ENCODE measurements at regions not wholly inside any gene's neighbourhood (a gene's known extent, or its start where the extent isn't known, plus 50 kb on each side); places are given as distances from the start of the nearest gene placed in this dataset.
"Not testable (repeated sequence)": the region's sequence is repeated elsewhere in the genome, so short reads cannot be mapped to it uniquely, and the experiment has no call there.

DNA sequence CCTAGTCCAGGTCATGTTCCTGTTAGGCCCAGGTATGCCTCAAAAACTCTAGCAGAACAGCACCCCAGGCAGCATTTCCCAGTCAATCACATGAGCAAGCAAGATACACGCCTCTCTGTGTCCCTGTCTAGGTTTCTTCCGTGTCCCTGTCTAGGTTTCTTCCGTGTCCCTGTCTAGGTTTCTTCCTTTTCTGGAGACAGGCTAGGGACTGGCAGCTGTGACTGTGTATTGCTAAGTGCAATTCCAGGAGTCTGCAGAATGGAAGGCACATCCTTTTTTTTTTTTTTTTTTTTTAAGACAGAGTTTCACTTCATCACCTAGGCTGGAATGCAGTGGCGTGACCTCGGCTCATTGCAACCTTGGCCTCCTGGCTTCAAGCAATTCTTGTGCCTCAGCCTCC is 77.6 kb downstream of the SETD4 start:
- DNase-seq (ENCODE audit: low read depth) = no peak

DNA sequence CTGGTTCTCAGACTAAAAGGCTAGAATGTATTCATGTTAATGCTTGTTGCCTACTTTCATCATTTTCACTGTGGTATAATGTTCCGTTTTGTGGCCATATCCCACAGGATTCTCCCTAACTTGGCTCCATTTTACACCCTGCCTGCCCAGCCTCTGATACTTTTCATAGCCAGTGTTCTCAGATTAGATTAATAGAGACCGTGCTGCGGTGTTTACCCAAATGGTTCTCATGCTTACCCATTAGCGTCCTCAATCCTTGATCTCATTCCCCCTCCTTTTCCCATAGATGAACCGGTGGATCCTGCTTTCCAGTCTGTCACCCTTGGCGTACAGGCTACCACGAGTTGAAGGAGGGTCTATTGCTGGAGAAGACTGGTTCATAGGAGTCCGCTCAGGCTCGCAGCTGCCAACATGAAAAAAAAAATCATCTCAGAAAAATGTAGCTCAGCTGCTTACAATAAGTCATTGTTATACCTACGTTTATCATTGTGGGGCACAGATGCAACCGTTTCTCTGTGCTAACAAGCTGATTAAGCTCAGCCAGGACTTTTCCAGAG is 78.7 kb downstream of the SETD4 start:
- no peak for DNase-seq (ENCODE audit: low read depth)

DNA sequence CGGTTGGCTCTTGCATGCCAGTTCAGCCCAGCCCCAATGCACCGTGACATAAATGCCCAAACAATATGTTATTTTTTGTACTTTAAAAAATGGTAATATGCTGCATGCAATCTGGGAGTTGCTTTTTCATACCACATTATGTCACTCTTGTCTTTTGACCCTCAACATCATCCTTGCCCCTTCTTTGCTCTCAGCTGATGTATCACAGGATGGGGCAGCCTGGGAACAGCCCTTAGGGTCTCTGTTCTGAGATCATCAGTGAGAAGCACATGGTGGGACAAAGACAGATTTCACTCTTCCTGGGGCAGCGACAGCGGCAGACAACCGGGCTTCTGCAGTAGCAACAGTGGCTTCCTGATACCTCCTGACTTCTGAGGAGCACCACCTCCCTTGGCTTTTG is 79.5 kb downstream of the SETD4 start:
- DNase-seq (ENCODE audit: low read depth) = no peak

- DNase-seq (ENCODE audit: low read depth) = not testable (repeated sequence)
Observed at GRCh38 chr21:35977860-35978259, 82.5 kb downstream of the SETD4 start.

DNA sequence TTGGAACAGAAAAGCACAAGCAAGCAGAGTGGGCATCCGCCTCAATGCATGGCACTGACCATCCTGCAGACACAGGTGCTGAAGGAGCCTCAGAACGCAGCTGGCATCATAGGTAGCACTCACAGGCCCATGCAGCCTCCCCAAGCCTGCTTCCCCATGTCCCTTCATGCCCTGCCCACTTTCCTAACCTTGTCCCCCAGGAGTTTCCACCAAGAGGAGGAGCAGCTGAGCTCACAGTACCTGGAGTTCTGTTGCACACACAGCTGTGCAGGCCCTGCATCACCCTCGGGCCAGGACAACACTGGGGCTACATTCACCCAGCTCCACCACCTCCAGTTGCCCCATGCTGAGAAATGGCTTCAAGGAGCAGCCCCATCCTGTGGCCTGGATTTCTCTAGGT is 83.4 kb downstream of the SETD4 start:
- DNase-seq (ENCODE audit: low read depth) = no peak

DNA sequence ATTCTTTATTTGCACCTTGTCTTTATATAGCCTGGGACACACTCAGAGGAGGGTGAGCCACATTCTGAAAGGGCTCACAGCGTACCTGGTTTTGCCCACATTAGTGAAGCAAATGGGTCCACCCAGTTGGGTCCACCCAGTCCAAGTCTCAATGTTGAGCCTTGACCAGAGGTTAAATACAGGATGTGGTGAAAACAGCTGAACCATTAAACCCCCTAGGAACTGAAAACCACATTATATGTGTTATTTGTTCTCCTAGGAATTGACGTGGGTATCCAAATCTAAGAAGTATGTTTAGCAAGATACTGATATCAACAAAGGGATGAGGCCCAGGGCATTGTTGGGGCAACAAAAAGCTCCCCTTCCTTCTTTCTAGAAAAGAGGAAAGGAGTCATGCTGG is 83.8 kb downstream of the SETD4 start:
- no peak for DNase-seq (ENCODE audit: low read depth)

GRCh38 chr21:35974775-35975174 is 85.6 kb downstream of the SETD4 start:
- DNase-seq (ENCODE audit: low read depth) = no peak

DNA sequence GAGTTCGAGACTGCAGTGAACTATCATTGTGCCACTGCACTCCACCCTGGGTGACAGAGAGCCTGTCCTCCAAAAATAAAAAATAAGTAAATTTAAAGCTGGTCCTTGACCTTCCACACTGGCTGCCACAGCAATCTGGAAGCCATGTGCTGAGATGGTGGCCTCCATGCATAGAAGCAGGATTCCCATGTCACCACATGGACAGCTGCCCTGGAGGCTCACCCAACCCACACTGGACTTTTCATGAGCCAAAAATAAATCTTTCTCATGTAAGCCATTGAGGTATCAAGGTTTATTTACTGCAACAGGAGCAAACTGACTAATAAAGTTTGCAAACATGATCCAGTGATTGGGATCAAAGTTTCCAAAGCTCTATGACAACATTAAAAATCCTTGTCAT is 88.5 kb downstream of the SETD4 start:
- no peak for DNase-seq (ENCODE audit: low read depth)

- DNase-seq (ENCODE audit: low read depth) = no peak
Observed at GRCh38 chr21:35969281-35969680, 91.0 kb downstream of the SETD4 start.

DNA sequence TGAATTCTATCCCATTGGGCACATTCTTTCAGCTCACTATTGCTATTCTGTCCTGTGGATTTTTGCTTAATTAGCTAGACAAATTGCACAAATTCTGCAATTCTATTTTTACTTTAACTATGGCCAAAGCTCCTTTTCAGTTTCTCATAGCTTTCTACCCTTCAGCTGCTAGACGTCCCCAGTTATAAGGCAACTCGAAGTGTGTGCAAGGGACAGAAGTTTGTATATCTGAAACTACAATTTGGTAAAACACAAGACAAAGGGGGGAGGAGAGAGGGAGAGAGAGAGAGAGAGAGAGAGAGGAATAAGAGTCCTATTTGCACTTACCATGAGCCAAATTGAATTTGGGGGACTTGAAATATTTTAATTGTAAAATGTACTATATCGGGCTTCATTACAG is 91.8 kb downstream of the SETD4 start:
- no peak for DNase-seq (ENCODE audit: low read depth)

GRCh38 chr21:35965699-35966098 is 94.6 kb downstream of the SETD4 start:
- no peak for DNase-seq (ENCODE audit: low read depth)

- DNase-seq (ENCODE audit: low read depth) = no peak
Observed at GRCh38 chr21:35963920-35964451, 96.3 kb downstream of the SETD4 start.

- no peak for DNase-seq (ENCODE audit: low read depth)
Observed at GRCh38 chr21:35962917-35963316, 97.4 kb downstream of the SETD4 start.

GRCh38 chr21:35954066-35954465 is 106.3 kb downstream of the SETD4 start:
- DNase-seq (ENCODE audit: low read depth) = no peak

GRCh38 chr21:35953597-35953996 is 106.7 kb downstream of the SETD4 start:
- no peak for DNase-seq (ENCODE audit: low read depth)

DNA sequence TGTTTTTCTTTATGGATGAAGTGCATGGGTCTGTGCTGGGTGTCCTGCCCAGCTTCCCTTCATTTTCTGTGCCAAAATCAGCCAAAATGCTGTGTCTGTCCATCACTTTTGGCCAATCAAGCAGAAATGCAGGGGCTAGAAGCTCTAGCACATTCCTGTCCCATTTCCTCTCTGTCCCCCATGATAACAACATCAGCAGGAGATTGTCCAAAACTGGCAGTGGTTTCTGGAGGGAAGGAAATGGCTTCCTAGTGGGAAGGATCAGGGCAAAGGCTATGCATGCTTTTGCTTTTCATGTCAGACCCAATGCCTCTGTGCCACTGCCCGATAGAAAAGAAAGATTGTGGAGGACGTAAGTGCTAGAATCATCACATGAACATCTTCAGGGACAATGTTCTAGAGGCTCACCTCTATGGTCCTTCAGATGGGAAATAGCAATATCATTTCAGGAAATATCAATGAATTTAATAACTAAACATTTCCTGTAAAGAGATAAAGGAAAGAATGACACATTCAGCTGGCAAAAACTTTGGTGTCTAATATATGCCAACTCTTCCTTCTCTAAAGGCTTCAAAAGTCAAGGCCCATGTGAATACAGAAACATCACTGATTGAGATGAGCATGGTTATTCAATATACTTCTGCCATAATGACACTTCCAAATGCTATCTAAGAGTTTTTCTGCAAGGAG is 107.5 kb downstream of the SETD4 start:
- no peak for DNase-seq (ENCODE audit: low read depth)

DNA sequence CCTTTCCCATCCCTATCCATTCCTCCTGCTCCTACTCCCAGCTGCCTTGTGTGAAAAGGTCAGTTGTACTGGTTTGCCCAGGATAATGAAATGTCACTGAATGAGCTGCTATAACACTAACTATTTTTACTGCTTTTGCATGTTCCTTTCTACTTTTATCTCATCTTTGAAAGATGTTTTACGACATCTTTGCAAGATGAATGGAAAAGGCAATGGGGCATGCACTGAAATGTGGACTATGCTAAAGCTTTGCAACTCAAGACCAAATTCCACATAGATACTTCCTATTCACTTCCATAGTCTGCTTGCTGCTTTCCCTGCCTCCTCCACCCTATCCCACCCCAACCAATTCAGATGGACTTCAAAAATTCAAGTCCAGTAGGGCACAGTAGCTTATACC is 111.3 kb downstream of the SETD4 start:
- no peak for DNase-seq (ENCODE audit: low read depth)

GRCh38 chr21:35945089-35945671 is 115.1 kb downstream of the SETD4 start:
- no peak for DNase-seq (ENCODE audit: low read depth)

- DNase-seq (ENCODE audit: low read depth) = no peak
Observed at GRCh38 chr21:35943752-35944151, 116.6 kb downstream of the SETD4 start.

- DNase-seq (ENCODE audit: low read depth) = no peak
Observed at GRCh38 chr21:35942211-35943144, 117.8 kb downstream of the SETD4 start.

- DNase-seq (ENCODE audit: low read depth) = peak; percentile 31
Observed at GRCh38 chr21:35940074-35940927, 120.0 kb downstream of the SETD4 start.

GRCh38 chr21:35938446-35938845 is 121.9 kb downstream of the SETD4 start:
- DNase-seq (ENCODE audit: low read depth) = no peak
